ENCODE measurements at regions not wholly inside any gene's neighbourhood (a gene's known extent, or its start where the extent isn't known, plus 50 kb on each side); places are given as distances from the start of the nearest gene placed in this dataset.

DNA sequence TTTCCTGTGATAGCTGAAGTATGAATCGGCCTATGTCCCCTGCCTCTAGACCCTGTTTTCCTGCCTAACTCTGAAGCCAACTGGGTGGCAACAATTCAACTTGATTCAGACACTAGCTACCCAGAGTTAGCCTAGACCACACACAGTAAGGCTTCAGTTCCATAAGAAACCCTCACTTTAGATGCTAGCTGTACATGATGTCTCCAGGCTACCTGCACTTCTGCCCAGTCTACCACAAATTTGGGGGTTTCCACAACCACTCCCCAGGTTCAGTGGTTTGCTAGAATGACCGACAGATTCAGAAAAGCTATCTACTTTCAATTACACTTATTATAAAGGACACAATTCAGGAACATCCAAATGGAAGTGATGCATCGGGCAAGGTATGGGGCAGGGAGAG, 119.4 kb upstream of the VLDLR start:
- Histone ChIP-seq H3K4me3 (ENCODE audit: low read depth, low read length) (no peak overlapping the region), H3K27me3 (replicated peaks) (no peaks in the 10 kb centered on the region), H3K27ac (no peak overlapping the region), H3K36me3 (replicated peaks) (no peaks in the 10 kb centered on the region)
- no peak for DNase-seq
- in situ Hi-C loops (cut with HindIII; ENCODE audit: low pct_ligation_motif_present, low sequenced_read_pairs) = no loop called here
- TF ChIP-seq, protein P1, sequence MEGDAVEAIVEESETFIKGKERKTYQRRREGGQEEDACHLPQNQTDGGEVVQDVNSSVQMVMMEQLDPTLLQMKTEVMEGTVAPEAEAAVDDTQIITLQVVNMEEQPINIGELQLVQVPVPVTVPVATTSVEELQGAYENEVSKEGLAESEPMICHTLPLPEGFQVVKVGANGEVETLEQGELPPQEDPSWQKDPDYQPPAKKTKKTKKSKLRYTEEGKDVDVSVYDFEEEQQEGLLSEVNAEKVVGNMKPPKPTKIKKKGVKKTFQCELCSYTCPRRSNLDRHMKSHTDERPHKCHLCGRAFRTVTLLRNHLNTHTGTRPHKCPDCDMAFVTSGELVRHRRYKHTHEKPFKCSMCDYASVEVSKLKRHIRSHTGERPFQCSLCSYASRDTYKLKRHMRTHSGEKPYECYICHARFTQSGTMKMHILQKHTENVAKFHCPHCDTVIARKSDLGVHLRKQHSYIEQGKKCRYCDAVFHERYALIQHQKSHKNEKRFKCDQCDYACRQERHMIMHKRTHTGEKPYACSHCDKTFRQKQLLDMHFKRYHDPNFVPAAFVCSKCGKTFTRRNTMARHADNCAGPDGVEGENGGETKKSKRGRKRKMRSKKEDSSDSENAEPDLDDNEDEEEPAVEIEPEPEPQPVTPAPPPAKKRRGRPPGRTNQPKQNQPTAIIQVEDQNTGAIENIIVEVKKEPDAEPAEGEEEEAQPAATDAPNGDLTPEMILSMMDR (IDR thresholded peaks at IDR 0.05; ENCODE audit: low read depth, low read length, missing control alignments) = no peak

DNA sequence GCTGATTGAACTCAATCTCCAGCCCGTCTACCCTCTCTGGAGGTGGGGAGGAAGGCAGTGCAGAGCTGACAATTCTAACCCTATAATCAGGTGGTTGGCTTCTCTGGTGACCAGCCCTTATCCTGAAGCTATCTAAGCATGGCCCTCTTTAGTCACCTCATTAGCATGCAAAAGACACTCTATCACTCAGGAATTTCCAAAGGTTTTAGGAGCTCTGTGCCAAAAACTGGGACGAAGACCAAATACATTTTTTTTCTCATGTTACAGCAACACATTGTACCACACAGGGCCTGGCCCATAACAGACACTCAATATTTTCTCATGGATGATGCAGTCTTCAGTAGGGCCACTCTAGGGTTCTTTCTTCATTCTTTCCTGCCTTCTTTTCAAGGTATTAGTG, 118.8 kb upstream of the VLDLR start:
- in situ Hi-C loops (cut with HindIII; ENCODE audit: low pct_ligation_motif_present, low sequenced_read_pairs) = no loop called here
- H3K27me3 ChIP-seq (replicated peaks) = no peaks in the 10 kb centered on the region
- no peak overlapping the region for H3K4me3 ChIP-seq (ENCODE audit: low read depth, low read length)
- DNase-seq = no peak
- H3K36me3 ChIP-seq (replicated peaks) = no peaks in the 10 kb centered on the region
- H3K27ac ChIP-seq = no peak overlapping the region
- TF ChIP-seq, protein P1 (IDR thresholded peaks at IDR 0.05; ENCODE audit: low read depth, low read length, missing control alignments) = no peak

DNA sequence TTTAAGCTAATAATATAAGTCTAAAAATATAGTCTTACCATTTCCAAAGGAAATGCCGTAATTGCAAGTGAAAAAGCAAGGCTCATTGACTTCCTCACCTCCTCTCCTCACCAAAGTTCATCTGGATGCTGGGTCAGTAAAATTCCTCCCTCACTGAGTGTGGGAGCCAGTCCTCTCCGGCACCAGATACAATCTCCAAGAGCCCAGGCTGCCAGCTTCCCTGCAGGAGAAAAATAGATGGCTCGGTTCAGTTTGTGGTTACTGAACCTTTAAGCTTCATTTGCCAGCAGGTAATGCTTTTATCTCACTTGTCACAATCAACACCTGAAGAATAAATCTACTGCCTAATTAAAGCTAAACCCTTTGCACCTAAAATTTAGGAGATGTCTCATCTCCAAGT, 115.3 kb upstream of the VLDLR start:
- Histone ChIP-seq H3K4me3 (ENCODE audit: low read depth, low read length) (no peak overlapping the region), H3K36me3 (replicated peaks) (no peaks in the 10 kb centered on the region), H3K27ac (no peak overlapping the region), H3K27me3 (replicated peaks) (no peaks in the 10 kb centered on the region)
- TF ChIP-seq, protein P1 (IDR thresholded peaks at IDR 0.05; ENCODE audit: low read depth, low read length, missing control alignments) = no peak
- in situ Hi-C loops (cut with HindIII; ENCODE audit: low pct_ligation_motif_present, low sequenced_read_pairs) = no loop called here
- no peak for DNase-seq

DNA sequence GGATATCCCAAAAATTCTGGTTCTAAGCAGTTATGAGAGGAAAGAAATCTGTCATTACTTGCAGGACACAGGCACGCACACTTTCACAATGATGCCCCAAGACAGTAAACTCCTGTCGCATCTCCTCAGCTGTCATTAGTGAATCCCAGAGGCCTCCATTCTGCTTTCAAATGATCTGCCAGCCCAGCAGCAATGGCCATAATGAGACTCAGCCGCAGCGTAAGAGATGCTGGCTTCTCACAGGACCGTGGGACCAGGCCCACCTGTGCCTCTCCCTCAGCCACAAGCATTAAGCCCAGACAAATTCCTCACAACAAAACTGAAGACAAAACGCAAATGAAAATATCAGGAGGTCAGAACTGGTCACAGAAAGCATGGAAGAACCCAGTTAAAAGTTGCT, 98.0 kb upstream of the VLDLR start:
- H3K27ac ChIP-seq = no peak overlapping the region
- in situ Hi-C loops (cut with HindIII; ENCODE audit: low pct_ligation_motif_present, low sequenced_read_pairs) = no loop called here
- TF ChIP-seq, protein P1 (IDR thresholded peaks at IDR 0.05; ENCODE audit: low read depth, low read length, missing control alignments) = no peak
- no peak for DNase-seq
- no peaks in the 10 kb centered on the region for H3K27me3 ChIP-seq (replicated peaks)
- no peaks in the 10 kb centered on the region for H3K36me3 ChIP-seq (replicated peaks)
- no peak overlapping the region for H3K4me3 ChIP-seq (ENCODE audit: low read depth, low read length)

DNA sequence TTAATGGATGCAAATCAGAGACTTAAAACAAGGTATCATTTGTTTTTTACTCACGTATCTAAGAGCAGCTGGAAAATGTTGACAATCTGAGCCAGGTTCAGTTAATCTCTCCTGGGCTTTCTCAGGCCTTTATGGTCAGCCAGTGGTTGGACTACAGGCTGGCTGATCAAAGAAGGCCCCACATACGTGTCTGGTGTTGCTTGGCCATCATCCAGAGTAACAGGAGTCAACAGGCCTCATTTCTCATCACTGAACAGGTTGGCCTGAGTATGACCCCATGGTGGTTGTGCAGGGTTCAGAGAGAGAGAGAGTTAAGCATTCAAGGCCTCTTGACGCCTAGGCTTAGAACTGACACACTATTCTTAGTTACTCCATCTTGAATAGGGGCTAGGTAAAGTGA, 97.0 kb upstream of the VLDLR start:
- in situ Hi-C loops (cut with HindIII; ENCODE audit: low pct_ligation_motif_present, low sequenced_read_pairs) = no loop called here
- no peak overlapping the region for H3K4me3 ChIP-seq (ENCODE audit: low read depth, low read length)
- TF ChIP-seq, protein P1 (IDR thresholded peaks at IDR 0.05; ENCODE audit: low read depth, low read length, missing control alignments) = no peak
- no peak overlapping the region for H3K27ac ChIP-seq
- no peaks in the 10 kb centered on the region for H3K36me3 ChIP-seq (replicated peaks)
- DNase-seq = no peak
- no peaks in the 10 kb centered on the region for H3K27me3 ChIP-seq (replicated peaks)

DNA sequence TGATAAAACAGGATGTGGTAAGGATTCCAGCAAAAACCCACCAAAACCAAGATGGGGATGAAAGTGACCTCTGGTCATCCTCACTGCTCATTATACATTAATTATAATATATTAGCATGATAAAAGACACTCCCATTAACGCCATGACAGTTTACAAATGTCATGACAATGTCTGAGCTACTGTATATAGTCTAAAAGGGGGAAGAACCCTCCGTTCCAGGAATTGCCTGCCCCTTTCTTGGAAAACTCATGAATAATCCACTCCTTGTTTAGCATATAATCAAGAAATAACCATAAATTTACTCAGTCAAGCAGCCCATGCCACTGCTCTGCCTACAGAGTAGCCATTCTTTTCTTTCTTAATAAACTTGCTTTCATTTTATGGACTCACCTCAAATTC, 96.4 kb upstream of the VLDLR start:
- Histone ChIP-seq H3K36me3 (replicated peaks) (no peaks in the 10 kb centered on the region), H3K4me3 (ENCODE audit: low read depth, low read length) (no peak overlapping the region), H3K27ac (no peak overlapping the region), H3K27me3 (replicated peaks) (no peaks in the 10 kb centered on the region)
- TF ChIP-seq, protein P1 (IDR thresholded peaks at IDR 0.05; ENCODE audit: low read depth, low read length, missing control alignments) = no peak
- DNase-seq = no peak
- in situ Hi-C loops (cut with HindIII; ENCODE audit: low pct_ligation_motif_present, low sequenced_read_pairs) = no loop called here

All from brain microvascular endothelial cell (primary cell).